COLO668 (cell line): ENCODE measurements at regions not wholly inside any gene's neighbourhood (a gene's known extent, or its start where the extent isn't known, plus 50 kb on each side); places are given as distances from the start of the nearest gene placed in this dataset.
"Not testable (repeated sequence)": the region's sequence is repeated elsewhere in the genome, so short reads cannot be mapped to it uniquely, and the experiment has no call there.

Experiments
- DNase-seq: peaks from one replicate; lab custom pipeline; 2025; ENCODE audit not compliant: unreplicated experiment; lab: John Stamatoyannopoulos, UW

- no peak for DNase-seq
Observed at GRCh38 chr7:106452031-106452851, 167.5 kb upstream of the NAMPT start.

DNA sequence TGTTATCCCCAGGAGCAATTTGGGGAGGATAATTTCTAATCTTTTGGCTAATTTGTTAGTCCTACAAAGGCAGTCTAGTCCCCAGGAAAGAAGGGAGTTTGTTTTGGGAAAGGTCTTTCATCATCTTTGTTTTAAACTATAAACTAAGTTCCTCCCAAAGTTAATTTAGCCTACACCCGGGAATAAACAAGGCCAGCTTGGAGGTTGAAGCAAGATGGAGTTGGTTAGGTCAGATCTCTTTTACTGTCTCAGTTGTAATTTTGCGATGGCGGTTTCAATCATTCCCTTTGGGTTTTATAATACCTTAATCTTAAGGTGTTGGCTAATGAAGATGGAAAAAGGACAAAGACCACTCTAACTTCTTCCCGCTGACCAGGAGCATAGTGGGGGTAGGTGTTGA is 166.4 kb upstream of the NAMPT start:
- DNase-seq: no peak

- no peak for DNase-seq
Observed at GRCh38 chr7:106450716-106451115, 165.9 kb upstream of the NAMPT start.

DNA sequence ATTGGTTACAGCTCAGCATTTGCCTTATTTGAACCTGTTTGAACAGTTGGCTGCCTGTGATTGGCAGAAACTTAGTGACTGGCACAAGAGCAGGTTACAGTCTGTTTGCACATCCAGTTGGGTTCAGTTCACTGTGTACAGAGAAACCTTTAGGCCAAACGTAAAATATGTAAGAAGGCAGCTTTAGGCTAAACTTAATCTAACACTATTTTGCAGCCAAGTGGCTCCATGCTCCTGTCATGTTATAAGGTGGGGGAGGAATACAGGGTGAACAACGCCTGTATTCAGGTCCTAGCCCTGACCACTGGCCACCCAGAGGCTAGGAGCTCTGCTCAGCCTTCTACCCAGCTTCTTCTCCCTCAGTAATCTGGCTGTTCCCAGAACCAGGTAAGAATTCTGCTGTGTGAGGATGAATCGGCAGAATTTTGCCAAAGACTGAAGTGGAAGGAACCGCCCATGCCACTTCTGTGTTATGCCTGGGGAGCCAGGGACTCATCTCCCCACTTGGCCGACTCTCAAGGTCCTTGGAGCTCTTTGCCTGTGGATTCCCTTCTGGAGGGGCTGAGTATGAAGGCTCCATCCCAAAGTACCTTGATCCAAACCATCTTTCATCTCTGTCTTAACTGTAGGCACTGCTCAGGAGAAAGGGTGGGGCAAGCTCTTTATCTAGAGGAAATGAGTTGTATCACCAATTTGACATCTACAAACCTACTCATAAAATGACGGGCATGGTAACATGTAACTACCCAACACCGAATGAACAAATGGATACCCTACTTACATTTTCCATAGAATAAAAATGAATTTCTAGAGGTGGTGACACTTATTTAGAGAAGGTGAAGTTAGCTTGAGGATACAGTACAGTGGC is 164.4 kb upstream of the NAMPT start:
- no peak for DNase-seq

GRCh38 chr7:106448346-106448991 is 163.7 kb upstream of the NAMPT start:
- DNase-seq: no peak

- DNase-seq: no peak
Observed at GRCh38 chr7:106447318-106447847, 162.6 kb upstream of the NAMPT start.

DNA sequence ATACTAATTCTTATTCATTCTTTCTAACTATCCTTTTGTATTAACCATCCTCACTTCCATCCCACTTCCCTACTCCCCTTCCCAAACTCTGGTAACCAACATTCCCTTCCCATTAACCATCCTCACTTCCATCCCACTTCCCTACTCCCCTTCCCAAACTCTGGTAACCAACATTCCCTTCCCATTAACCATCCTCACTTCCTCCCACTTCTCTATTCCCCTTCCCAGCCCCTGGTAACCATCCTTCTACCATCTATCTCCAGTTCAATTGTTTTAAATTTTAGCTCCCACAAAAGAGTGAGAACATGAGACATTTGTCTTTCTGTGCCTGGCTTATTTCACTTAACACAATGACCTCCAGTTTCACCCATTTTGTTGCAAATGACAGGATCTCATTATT is 160.6 kb upstream of the NAMPT start:
- not testable (repeated sequence) for DNase-seq

DNA sequence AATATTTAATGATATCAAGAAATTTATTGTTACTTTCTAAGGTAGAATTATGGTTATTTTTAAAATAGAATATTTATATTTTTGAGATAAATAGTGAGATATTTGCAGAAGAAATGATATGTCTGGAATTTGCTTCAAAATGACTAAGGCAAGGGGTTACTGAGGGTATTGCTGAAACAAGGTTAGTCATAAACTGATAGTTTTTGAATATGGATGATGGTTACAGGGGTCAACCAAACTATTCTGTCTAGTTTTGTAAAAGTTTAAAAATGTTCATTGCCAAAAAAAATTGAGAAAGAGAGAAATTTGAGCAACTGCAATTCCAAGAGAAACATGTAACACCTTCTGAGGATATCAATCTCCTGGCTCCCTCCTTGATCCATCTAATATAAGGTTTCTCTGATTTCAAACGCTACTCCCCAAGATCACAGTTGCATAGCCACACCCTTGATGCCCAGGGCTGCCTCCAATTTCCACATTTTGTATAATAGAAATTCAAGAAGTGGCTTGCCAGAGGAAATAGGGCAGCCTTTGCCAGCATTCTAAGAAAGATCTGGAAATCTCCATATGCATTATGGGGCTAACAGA is 159.4 kb upstream of the NAMPT start:
- DNase-seq: no peak

DNA sequence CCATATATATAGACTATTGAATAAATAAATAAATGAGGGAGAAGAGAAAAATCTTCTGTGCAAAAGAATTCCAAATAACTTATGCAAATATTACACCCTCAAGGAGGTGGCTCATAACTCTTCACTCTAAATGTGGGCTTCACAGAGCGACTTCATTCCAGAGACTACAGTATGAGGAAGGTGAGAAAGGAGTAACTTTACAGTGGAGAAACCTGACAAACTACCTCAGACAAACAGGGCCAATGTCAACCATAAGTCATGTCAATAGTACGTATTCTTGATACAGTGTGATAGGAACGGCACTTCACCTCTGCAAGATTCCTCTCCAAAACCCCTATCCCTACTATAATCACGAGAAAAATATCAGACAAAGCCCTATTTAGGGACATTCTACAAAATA is 158.4 kb upstream of the NAMPT start:
- no peak for DNase-seq

- DNase-seq: no peak
Observed at GRCh38 chr7:106442476-106442875, 157.7 kb upstream of the NAMPT start.

DNA sequence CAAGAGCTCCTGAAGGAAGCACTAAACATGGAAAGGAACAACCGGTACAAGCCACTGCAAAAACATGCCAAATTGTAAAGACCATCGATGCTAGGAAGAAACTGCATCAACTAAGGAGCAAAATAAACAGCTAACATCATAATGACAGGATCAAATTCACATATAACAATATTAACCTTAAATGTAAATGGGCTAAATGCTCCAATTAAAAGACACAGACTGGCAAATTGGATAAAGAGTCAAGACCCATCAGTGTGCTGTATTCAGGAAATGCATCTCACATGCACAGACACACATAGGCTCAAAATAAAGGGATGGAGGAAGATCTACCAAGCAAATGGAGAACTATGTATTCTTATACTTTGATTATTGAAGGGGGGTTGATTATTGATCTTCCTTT is 156.6 kb upstream of the NAMPT start:
- not testable (repeated sequence) for DNase-seq

GRCh38 chr7:106436933-106437332 is 152.2 kb upstream of the NAMPT start:
- DNase-seq: not testable (repeated sequence)

DNA sequence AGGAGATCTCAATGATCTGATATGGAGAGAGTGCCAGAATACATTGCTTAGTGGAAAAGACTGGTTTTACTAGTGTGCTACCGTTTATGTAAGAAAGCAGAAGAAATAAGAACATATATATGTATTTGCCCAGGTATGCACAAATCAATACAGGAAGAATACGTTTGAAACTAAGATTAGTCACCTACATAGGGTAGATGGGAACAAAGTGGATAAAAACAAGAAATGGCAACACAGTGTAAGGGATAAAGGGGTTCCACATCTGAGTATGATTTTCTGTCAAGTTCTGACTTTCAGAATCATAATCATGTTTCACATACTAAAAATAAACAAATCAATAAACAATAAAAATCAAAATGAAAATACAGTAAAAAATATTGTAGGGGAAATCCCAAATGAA is 148.6 kb upstream of the NAMPT start:
- no peak for DNase-seq

GRCh38 chr7:106430535-106431455 is 146.0 kb upstream of the NAMPT start:
- DNase-seq: no peak

GRCh38 chr7:106430103-106430502 is 145.3 kb upstream of the NAMPT start:
- no peak for DNase-seq

DNA sequence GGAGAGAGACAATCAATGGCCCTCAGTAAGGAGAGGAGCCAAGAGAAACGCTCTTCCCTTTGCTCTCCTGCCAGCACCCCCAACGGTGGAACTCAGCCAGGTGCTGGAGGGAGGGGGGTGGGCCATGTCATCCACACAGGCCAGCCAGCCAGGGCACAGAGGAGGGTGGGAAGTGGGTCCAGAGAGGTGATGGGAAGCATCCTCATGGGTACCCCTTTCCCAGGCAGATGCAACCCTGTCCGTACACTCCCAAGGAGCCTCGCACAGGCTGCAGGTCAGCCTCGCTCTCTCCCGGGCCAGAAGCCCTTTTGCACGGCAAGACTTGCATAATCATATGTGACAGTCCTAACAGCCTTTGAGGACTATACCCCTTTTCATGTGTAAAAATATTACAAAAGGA is 142.0 kb upstream of the NAMPT start:
- DNase-seq: no peak

DNA sequence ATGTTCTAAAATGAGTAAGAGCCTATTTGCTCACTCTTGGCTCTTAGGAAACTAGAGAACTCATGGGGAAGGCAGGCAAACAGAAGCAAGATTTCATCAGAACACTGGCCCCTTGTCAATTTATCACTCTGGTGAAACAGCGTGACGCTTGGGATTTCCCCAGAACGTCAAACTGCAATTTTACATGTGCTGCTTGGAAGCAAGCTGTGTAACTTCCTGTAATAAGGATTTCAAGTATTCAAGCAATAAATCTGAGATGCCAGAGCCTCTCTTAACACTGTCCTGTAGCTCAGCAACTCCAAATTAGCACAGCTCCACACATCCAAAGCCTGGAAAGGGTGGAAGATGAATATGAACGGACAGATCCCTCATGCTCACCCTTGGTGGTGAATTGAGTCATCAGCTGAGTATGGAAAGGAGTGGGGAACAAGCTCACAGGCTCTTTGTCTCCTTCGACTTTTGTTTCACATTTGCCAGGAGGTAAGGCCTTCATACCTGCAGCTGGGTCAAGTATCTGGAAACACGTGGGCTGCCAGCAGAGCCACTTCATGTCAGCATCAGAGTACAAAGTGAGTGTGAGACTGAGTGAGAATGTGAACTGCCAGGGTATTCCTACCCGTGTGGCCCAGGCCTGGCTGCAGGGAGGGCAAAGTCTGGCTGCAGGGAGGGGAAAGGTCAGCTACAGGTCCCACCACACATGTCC is 140.4 kb upstream of the NAMPT start:
- DNase-seq: peak; percentile 28

GRCh38 chr7:106424476-106425016 is 139.8 kb upstream of the NAMPT start:
- no peak for DNase-seq

GRCh38 chr7:106423821-106424475 is 139.2 kb upstream of the NAMPT start:
- DNase-seq: no peak
